Loucy (cell line): ENCODE measurements at regions not wholly inside any gene's neighbourhood (a gene's known extent, or its start where the extent isn't known, plus 50 kb on each side); places are given as distances from the start of the nearest gene placed in this dataset.

Experiments
- H2AFZ ChIP-seq: fragments of 200-600 bp; sonication (generic); 2 replicates; pipeline ENCODE4 v1.6.0; 2016; ENCODE audit warnings: antibody characterized with exemption, mild to moderate bottlenecking, low read length, moderate library complexity
- H3F3A ChIP-seq: fragments of 200-600 bp; 2 replicates; pipeline ENCODE4 v1.6.0; 2016; ENCODE audit warnings: antibody characterized with exemption, low read depth, mild to moderate bottlenecking
- H3K27me3 ChIP-seq: fragments of 200-600 bp; sonication (generic); 2 replicates; pipeline ENCODE4 v1.6.1; 2014; ENCODE audit warnings: low read length, mild to moderate bottlenecking; ENCODE audit not compliant: insufficient read depth, poor library complexity, severe bottlenecking
- H3K36me3 ChIP-seq: fragments of 200-600 bp; sonication (generic); 2 replicates; pipeline ENCODE4 v1.6.1; 2016; ENCODE audit warnings: low read length; ENCODE audit not compliant: insufficient read depth
- H3K4me1 ChIP-seq: fragments of 200-600 bp; sonication (generic); 2 replicates; pipeline ENCODE4 v1.5.1; 2014; ENCODE audit warnings: low read length, mild to moderate bottlenecking; ENCODE audit not compliant: insufficient read depth, poor library complexity, severe bottlenecking
- H3K4me2 ChIP-seq: fragments of 200-600 bp; sonication (generic); 2 replicates; pipeline ENCODE4 v1.6.0; 2014; ENCODE audit warnings: antibody characterized with exemption, low read length, low read depth, mild to moderate bottlenecking; ENCODE audit not compliant: poor library complexity, severe bottlenecking
- H3K4me3 ChIP-seq: fragments of 200-600 bp; sonication (generic); 2 replicates; pipeline ENCODE4 v1.5.1; 2014; ENCODE audit warnings: low read length, mild to moderate bottlenecking, mixed read lengths; ENCODE audit not compliant: poor library complexity, severe bottlenecking
- H3K79me2 ChIP-seq: fragments of 200-600 bp; sonication (generic); 2 replicates; pipeline ENCODE4 v1.6.1; 2014; ENCODE audit warnings: low read length; ENCODE audit not compliant: insufficient read depth
- H3K9ac ChIP-seq: fragments of 200-600 bp; sonication (generic); 2 replicates; pipeline ENCODE4 v1.6.0; 2014; ENCODE audit warnings: mild to moderate bottlenecking, low read depth, low read length, moderate library complexity; ENCODE audit not compliant: poor library complexity, severe bottlenecking
- H3K9me2 ChIP-seq: fragments of 200-600 bp; sonication (generic); replicated peaks from 2 replicates; pipeline ENCODE4 v1.6.1; 2016; ENCODE audit warnings: low read depth, low read length, mixed read lengths
- H3K9me3 ChIP-seq: fragments of 200-600 bp; sonication (generic); 2 replicates; pipeline ENCODE4 v1.6.1; 2014; ENCODE audit warnings: mild to moderate bottlenecking, antibody characterized with exemption, low read length, low read depth; ENCODE audit not compliant: insufficient read depth
- H4K20me1 ChIP-seq: fragments of 200-600 bp; sonication (generic); 2 replicates; pipeline ENCODE4 v1.6.0; 2014; ENCODE audit warnings: antibody characterized with exemption, low read length, mild to moderate bottlenecking; ENCODE audit not compliant: insufficient read depth, poor library complexity, severe bottlenecking
- EZH2phosphoT487 ChIP-seq: fragments of 200-600 bp; IDR thresholded peaks from 2 replicates; pipeline ENCODE4 v1.6.1; 2018; ENCODE audit warnings: antibody characterized with exemption, mild to moderate bottlenecking, moderate library complexity, borderline replicate concordance
- TF ChIP-seq, protein P1 (sequence below): fragments of 200-600 bp; sonication (generic); conservative IDR thresholded peaks from 2 replicates; pipeline ENCODE4 v1.5.1; 2014; ENCODE audit warnings: mild to moderate bottlenecking, antibody characterized with exemption, low read length

DNA sequence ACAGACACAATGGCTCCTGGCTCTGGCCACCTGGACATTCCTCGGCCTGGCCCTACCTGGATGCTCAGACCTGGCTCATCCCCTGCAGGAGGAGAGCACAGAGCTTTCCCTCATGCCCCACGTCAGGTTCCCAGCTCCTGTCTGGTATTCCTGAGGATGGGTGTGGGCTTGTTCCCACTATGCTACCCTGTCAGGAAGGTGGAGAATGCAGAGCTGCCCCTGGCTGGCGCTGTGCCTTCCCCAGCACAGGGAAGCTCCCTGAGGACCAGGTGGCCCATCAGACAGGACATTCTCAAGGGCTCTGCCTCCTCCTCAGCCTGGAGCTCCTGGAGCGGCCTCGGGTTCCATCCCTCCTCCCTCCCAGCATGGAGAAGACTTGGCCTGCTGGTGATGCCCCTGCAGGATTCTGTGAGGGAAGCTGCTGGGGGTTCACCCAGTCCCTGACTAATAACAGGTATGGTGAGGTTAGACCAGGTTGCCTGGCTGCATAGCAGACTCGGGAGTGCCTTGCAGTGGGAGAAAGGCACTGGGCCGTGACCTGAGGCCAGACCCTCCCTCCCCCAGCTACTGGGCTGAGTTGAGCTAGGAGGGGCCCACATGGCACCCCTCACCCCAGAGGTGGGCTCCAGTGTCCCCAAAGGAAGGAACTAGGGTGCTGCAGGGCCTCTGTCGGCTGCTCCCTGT is 156.0 kb upstream of the MLN start:
- Histone ChIP-seq H2AFZ (no peak overlapping the region), H3K4me1 (peaks cover 32% of the 10 kb centered on the region), H3K4me3 (no peak overlapping the region), H3K36me3 (no peaks in the 10 kb centered on the region), H3K9me3 (no peaks in the 10 kb centered on the region), H3F3A (no peaks in the 10 kb centered on the region), H3K4me2 (no peak overlapping the region), H4K20me1 (no peaks in the 10 kb centered on the region), H3K9ac (no peak overlapping the region), H3K79me2 (no peaks in the 10 kb centered on the region), H3K27me3 (no peaks in the 10 kb centered on the region), H3K9me2 (no peaks in the 10 kb centered on the region)
- TF ChIP-seq, protein P1, sequence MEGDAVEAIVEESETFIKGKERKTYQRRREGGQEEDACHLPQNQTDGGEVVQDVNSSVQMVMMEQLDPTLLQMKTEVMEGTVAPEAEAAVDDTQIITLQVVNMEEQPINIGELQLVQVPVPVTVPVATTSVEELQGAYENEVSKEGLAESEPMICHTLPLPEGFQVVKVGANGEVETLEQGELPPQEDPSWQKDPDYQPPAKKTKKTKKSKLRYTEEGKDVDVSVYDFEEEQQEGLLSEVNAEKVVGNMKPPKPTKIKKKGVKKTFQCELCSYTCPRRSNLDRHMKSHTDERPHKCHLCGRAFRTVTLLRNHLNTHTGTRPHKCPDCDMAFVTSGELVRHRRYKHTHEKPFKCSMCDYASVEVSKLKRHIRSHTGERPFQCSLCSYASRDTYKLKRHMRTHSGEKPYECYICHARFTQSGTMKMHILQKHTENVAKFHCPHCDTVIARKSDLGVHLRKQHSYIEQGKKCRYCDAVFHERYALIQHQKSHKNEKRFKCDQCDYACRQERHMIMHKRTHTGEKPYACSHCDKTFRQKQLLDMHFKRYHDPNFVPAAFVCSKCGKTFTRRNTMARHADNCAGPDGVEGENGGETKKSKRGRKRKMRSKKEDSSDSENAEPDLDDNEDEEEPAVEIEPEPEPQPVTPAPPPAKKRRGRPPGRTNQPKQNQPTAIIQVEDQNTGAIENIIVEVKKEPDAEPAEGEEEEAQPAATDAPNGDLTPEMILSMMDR = no peak
- no peak for TF ChIP-seq EZH2phosphoT487

DNA sequence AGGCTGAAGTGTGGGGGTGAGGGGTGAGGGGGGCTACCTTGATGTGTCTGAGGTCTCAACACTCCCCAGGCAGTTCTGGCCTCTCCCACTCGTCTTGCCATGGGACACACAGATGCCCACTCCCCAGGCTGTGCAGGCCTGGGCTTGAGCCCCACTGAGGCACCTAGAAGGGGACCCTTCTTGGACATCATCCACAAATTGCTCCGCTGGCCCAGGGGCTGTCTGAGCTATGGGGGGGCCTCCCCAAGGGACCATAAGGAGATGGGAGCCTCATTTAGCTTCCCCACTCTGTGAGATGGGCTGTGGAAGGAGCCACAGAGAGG is 155.5 kb upstream of the MLN start:
- Histone ChIP-seq H3K4me3 (no peak overlapping the region), H3K9me2 (no peaks in the 10 kb centered on the region)
- no peak for TF ChIP-seq EZH2phosphoT487
- TF ChIP-seq, protein P1 = no peak

DNA sequence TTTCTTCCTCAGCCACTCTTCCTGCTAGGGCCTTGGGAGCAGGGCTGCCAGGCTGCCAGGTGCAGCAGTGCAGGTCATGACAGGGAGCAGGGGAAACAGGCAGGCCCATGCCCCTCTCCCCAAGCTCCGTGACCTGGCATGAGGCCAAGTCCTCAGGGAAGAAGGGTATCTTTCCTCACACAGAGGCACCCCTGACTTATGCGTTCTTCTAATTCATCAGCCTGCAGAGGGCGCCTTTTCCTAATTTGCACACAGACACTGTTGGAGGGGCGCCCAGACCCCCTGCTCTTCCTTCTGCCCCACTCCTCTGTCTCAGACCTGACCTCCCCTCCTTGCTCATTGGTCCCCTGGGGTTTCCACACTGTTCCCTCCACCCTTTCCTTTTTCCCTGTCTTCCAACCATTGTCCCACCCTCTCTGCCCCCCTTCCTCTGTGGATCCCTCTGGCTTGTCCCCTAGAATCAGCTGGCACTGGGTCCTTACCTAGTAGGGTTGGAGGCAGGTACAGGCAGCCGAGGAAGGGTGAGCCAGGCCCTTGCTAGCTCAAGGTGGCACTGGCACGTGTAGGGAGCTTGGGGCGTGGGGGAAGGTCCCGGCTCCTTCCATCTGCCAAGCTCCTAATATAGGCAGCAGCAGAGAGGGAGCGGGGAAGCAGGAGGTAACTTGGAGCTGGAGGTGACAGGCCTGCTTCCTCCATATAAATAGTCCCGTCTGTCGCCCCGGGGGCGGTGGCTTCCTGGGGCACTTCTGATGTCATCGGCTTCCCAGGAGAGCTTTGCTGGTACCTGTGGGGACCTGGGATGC is 154.9 kb upstream of the MLN start:
- TF ChIP-seq, protein P1 = peak; percentile 85
- TF ChIP-seq EZH2phosphoT487 = no peak
- peaks cover 37% of the 10 kb centered on the region for H3K4me1 ChIP-seq
- no peak overlapping the region for H3K4me2 ChIP-seq
- H3K9me2 ChIP-seq = no peaks in the 10 kb centered on the region
- H3K9ac ChIP-seq = no peak overlapping the region
- no peaks in the 10 kb centered on the region for H3K27me3 ChIP-seq
- H3K9me3 ChIP-seq = no peaks in the 10 kb centered on the region
- no peaks in the 10 kb centered on the region for H3K36me3 ChIP-seq
- H3K4me3 ChIP-seq = no peak overlapping the region
- H2AFZ ChIP-seq = no peak overlapping the region
- no peaks in the 10 kb centered on the region for H3F3A ChIP-seq
- no peaks in the 10 kb centered on the region for H3K79me2 ChIP-seq
- no peaks in the 10 kb centered on the region for H4K20me1 ChIP-seq

More for the DNA sequence above, 155.5 kb upstream of the MLN start:
- peaks cover 37% of the 10 kb centered on the region for H3K4me1 ChIP-seq
- H3K9me3 ChIP-seq = no peaks in the 10 kb centered on the region
- H3K27me3 ChIP-seq = no peaks in the 10 kb centered on the region
- no peak overlapping the region for H2AFZ ChIP-seq
- H3F3A ChIP-seq = no peaks in the 10 kb centered on the region
- no peak overlapping the region for H3K9ac ChIP-seq
- H3K79me2 ChIP-seq = no peaks in the 10 kb centered on the region
- H4K20me1 ChIP-seq = no peaks in the 10 kb centered on the region
- no peaks in the 10 kb centered on the region for H3K36me3 ChIP-seq
- no peak overlapping the region for H3K4me2 ChIP-seq
